Right ventricle myocardium superior (tissue), 1 donor: ENCODE measurements at regions not wholly inside any gene's neighbourhood (a gene's known extent, or its start where the extent isn't known, plus 50 kb on each side); places are given as distances from the start of the nearest gene placed in this dataset.
"Not testable (repeated sequence)": the region's sequence is repeated elsewhere in the genome, so short reads cannot be mapped to it uniquely, and the experiment has no call there.

Experiments used
- ATAC-seq: fragments of 200-7000 bp; cut with Tn5 transposase; one replicate; pipeline ENCODE4 v1.9.1; 2020; ENCODE audit warnings: mild to moderate bottlenecking; ENCODE audit not compliant: poor library complexity
- DNase-seq: peaks from one replicate; pipeline ENCODE4 v3.0.0-alpha.2; 2020
- intact Hi-C: fragments of 100-400 bp; cut with DNase I; formaldehyde crosslinking; loops from one replicate; pipeline ENCODE4 v1.11.2; 2022
- donor health status: DM: no; HTN: yes; CAD: no; lungs with severe emphysema.

DNA sequence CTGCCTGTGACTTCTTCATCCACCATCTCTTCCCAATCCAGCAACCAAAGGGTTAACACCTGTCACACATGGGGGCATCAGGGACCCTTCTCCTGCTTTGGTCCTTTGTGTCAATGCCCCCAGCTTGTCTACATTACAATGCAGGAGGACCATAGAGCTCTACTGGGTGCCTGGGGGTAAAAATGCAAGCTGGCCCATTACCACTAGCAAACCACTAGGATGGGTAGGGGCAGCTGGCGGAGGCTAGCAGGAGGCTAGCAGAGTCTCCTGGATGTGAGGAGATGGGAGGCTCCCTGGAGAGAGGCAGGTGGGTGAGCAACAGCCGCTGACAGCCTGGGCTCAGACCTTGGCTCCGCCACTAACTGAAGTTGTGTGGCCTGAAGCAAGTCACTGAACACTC is 153.4 kb upstream of the SKOR2 start:
- DNase-seq: no peak
- intact Hi-C loops: no loop called here
- no peak for ATAC-seq

DNA sequence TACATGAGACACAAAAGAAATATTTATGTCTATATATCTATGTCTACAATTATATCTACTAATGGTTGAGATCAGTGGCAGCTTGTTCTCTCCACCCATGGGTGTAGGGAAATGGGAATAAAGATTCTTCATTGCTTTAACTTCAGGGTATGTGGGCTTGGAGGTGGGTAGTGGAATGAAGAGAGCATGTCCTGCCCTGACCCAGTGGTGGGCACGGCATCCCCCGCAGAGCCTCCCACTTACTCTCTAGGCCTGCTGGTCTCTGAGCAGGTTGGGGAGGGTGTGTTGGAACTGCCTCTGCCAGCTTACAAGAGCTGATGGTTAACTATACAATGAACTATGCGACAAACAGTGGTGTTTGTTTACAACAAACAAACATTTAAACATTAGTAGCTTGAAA is 152.5 kb upstream of the SKOR2 start:
- intact Hi-C loops: no loop called here
- DNase-seq (no peak), ATAC-seq (no peak)

DNA sequence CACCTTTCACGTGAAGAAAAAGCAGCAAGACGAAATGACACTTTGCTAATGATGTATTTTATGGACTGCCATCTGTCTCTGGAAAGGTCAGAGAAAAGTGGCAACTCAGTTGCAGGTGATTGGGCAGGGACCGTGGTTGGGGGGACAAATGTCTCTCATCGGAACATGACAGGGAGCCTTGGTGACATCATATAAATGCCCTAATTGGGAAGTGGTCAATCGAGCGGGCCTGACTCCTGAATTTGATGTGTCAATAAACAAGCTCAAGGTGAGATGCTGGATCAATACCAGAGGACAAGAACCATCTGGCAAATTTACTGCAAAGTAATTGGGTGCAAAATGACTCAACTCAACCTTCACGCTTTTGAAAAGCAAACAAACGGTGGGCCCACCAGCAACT is 151.9 kb upstream of the SKOR2 start:
- ATAC-seq (no peak), DNase-seq (no peak)
- intact Hi-C loops: no loop called here

DNA sequence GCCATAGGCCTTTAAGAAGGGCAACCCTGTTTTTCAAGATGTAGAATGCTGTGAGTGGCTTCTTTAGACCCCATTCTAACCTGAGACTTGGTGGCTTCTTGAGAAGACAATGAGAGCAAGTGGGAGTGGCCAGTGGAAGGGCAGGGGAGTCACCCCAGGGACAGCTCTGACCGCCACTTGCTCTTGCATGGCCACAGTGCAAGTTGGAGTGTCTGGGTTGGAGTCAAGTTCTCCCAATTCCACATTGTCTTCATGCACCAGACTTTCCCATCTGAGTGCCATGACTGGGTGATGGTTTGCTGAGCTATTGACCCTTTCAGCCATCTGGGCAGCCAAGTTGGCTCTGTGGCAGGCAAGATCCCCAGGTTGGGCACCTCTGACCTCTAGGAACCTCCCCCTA is 148.0 kb upstream of the SKOR2 start:
- DNase-seq (no peak), ATAC-seq (no peak)
- intact Hi-C loops: no loop called here

DNA sequence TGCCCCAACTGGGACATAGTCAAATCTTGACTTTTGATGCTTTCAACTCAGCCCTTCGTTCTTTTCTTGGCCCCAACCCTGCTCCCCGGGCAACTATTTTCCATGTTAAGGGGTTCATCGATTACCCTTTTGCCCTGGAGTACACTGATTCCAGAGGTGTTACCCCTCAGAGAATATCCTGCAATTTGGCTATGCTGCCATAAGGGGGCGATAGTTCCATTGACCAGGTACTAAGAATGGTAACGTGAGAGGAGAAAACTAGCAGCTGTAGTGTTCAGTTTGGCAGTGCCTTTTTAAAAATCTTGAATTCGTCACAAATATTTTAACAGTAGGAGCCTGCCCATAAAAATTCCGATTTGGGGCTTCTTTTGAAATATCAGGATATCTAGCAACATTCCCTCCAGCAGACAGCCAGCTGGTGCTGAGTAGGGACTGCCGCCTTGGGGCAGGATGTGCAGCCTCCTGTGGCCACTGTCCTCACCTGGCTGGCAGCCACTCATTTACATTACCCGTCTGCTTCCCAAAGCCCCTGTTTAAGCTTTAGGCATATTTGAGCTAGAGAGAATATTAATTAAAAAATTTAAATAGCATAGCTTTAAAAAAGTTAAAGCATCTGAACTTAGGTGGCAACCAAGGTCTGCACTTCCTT is 146.3 kb upstream of the SKOR2 start:
- intact Hi-C loops: no loop called here
- DNase-seq: no peak
- ATAC-seq: no peak

DNA sequence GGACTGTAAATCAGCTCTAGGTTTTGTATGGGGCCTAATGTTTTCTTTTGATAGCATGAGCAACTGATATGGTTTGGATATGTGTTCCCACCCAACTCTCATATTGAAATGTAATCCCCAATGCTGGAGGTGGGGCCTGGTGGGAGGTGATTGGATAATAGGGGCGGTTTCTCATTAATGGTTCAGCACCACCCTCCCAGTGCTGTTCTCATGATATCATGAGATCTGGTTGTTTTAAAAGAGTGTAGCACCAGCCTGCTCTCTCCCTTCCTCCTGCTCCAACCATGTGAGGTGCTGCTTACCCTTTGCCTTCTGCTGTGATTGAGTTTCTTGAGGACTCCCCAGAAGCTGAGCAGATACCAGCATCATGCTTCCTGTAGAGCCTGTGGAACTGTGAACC is 140.2 kb upstream of the SKOR2 start:
- no peak for ATAC-seq
- intact Hi-C loops: no loop called here
- no peak for DNase-seq

DNA sequence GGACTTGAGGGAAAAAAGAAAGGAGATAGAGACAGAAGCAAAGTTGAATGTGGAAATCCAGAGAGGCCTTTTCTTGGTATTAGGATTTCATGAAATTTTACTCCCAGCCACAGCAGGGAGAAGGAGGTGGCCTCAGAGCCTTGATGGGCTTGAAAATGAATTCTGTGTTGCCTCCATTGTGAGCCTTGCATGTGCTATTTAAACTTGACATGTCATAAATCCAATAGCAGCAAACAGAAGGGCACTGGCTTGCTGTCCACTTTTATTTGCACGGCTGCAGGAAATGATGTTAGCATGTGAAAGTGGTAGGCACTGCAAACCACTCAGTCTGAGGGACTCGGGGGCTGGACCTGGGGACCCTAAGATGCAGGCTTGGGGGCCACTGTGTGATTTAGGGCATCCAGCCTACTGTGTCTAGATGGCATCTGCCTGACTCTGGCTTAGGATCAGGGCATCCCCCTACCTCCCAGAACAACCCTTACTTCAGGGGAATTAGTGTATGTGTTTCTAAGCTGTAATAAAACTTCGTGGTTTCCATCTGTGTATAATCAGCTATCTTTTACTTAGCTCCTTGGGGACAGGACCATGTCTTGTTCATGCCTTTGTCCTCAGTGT is 139.1 kb upstream of the SKOR2 start:
- DNase-seq (no peak), ATAC-seq (no peak)
- intact Hi-C loops: no loop called here

DNA sequence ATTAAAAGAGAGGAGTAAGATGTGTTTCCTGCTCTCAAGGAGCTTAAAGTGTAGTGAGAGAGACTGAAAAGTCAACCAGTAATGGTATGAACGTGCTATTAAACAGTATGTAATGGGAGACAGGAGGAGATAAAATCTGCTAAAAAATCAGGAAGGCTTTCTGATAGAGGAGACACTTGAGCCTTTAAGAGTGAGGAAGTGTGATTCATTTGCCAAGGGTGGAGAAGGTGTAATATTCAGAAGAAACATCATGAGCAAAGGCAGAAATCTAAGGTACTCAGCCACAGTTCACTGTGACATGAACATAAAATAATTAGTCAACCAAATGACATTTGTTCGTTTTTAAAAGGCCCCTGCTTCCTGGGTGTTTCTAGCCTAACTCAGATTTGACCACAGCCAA is 137.8 kb upstream of the SKOR2 start:
- ATAC-seq (no peak), DNase-seq (no peak)
- intact Hi-C loops: no loop called here

DNA sequence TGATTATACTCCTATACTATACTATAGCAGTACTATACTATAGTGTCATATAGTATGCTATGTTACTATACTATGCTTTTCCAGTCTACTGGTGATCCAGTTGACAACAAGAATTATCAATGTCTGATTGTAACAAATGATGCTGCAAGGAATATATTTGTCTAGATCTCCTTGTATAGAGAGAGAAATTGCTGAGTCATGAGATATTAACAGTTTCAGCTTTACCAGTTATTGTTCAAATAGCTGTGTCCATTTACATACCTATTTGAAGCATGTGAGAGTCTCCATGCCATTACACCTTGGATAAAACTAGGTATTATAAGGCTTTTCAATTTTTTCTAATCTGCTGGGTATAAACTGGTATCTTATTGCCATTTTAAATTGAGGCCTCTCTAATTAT is 136.4 kb upstream of the SKOR2 start:
- no peak for ATAC-seq
- intact Hi-C loops: no loop called here
- DNase-seq: no peak

DNA sequence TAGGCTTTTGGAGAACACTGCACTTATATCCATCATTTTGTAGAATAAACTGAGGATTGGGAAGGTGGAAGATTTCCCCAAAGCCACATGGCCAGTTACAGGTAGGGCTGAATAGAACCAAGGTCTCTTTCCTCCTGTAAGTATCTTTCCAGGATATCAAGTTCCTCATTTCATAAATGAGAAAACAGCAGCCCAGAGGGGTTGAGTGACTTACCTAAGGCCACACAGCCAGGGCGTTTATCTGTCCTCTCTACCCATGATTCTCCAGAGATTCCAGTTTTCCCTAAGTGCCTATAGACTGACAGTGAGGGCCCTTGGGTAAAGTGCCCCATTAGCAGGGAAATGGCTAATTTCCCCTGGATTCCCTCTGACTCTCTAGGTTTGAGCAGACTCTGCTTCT is 132.3 kb upstream of the SKOR2 start:
- DNase-seq (no peak), ATAC-seq (no peak)
- intact Hi-C loops: no loop called here

DNA sequence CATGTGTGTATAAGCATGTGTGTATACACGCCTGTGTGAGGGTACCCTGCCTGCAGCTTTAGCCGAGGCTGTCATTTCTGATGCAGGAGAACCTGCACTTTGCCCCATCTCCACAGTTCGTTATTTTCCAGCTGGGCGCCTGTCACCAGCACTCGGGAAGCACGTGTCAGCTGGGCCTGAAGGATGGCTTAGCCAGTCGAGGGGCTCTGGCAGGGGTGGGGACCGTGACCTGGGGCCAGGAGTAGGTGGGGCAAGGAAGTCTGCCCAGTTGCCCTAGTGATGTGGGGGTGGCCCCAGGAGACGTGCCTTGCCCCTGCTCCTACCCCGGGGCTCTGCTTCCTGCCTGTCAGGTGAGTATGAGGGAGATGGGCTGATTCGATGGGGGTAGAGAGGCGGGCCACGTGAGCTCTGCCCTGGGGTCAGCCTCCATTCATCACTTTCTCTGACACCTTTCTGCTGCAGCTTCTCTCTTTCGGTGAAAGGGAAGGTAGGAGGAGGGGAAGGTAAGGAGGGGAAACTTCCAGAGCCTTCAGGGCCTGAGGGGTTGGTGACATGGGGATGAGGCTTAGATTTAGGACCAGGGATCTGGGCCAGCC is 130.6 kb upstream of the SKOR2 start:
- no peak for ATAC-seq
- no peak for DNase-seq
- intact Hi-C loops: no loop called here

DNA sequence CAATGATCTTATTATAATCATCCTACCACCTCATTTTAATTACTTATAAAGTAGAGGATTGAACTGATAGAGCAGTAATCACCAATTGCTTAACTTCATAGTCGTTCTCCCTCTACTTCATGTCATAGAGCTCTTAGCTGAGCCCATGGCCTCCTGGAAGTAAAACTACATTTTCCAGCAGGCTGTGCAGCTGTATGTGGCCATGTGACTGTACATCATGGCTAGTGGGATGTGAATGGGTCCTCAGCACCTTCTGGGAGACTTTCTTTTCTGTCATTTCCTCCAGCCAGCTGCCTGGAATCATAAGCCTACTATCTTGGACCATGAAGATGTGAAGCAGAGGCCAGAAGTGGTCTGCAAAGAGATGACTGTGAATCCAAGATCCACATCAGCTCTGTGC is 128.7 kb upstream of the SKOR2 start:
- intact Hi-C loops: no loop called here
- ATAC-seq (no peak), DNase-seq (no peak)

DNA sequence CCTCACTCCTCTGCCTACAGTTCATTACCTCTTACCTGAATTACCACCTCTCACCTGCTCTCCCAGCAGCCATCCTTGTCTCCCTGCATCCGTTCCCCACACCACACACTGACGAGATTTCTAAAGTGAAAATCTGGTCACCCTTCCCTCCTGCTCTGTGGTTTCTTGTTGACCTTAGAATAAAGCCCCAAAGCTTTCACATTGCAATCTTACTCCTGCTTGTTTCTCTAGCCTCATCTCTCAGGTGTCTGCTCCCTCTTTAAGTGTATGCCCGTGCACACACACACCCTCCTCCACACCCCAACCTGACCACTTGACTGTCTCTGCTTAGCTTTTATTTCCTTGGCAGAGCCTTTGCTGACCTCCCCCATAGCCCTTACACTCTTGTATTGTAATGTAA is 122.0 kb upstream of the SKOR2 start:
- intact Hi-C loops: no loop called here
- ATAC-seq (no peak), DNase-seq (no peak)

DNA sequence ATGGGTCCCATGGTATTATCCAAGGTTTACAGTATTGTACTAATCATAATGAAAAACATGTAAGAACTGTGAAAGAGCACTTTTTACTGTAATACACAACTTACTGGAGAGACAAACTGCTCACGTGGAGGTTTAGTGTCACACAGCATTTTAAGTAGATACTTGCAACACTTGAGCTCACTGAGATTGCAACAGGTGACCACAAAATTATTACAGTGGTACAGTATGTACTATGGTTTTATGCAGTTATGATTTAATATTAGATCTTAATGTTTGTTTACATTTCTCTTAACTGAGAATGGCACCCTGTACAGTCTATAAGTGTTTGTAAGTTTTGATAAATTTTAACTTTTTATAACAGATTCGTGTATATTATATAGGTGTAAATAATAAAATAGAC is 118.6 kb upstream of the SKOR2 start:
- intact Hi-C loops: no loop called here
- ATAC-seq (no peak), DNase-seq (no peak)

DNA sequence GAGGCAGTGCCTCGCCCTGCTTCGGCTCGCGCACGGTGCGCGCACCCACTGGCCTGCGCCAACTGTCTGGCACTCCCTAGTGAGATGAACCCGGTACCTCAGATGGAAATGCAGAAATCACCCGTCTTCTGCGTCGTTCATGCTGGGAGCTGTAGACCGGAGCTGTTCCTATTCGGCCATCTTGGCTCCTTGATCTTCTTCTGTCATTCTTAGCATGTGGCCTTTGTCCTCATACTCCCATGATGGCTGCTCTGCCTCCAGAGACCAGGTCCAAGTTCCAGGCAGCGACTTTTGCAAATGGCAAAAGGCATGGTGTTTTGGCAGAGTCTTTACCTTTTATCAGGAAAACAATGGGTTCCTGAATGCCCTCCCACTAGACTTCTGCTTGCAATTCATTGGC is 102.6 kb upstream of the SKOR2 start:
- DNase-seq, intact Hi-C loops, ATAC-seq: not testable (repeated sequence)

DNA sequence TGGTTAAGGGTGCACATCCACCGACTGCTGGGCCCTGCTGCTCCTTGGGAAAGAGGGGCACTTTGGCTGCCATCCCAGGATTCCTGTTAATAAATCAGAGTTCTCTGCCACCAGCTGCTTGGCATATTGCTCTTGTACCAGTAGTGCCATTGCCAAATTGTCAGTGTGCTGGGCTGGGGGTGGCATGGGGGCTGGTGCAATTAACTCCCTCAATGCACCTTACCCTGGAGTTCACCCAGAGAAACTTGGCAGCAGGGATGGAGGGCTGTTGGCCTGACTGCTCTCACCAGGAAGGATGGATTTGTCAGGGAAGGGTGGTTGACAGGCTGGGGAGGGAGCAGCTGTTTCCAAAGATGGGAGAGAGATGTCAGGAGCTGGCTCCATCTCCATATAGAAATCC is 94.6 kb upstream of the SKOR2 start:
- no peak for ATAC-seq
- DNase-seq: no peak
- intact Hi-C loops: no loop called here

DNA sequence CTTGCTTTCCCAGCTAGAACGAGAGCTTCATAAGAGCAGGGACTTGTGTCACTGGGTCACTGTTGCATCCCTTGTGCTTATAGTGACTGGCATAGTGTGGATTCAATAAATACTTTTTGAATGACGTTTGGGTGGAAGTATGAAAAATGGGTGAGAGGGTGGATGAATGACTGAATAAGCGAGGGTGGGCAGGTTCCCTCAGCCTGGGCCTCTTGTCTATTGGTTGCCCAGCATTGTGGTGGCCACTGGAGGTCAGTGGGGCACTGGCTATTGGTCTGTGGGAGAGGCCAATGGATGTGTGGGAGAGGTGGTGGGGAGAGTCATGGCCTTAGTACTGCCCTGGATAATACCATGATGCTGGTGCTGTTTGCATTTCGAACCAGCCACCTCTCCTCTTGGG is 93.8 kb upstream of the SKOR2 start:
- intact Hi-C loops: no loop called here
- DNase-seq (no peak), ATAC-seq (no peak)

DNA sequence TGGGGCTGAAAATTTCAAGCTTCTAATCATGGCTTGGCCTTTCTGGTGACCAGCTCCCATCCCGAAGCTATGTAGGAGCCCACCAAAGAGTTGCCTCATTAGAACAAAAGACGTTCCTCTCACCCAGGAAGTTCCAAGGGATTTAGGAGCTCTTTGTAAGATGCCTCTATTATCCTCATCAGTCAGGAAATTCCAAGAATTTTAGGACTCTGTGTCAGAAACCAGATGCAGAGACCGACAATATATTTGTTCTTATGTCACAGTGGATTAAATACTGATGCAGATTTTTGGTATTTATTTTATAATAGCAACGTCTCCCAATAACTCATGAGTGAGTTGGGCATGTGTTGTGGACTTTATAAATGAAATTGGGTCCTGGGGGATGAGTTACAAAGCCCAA is 91.8 kb upstream of the SKOR2 start:
- DNase-seq: no peak
- intact Hi-C loops: no loop called here
- no peak for ATAC-seq

DNA sequence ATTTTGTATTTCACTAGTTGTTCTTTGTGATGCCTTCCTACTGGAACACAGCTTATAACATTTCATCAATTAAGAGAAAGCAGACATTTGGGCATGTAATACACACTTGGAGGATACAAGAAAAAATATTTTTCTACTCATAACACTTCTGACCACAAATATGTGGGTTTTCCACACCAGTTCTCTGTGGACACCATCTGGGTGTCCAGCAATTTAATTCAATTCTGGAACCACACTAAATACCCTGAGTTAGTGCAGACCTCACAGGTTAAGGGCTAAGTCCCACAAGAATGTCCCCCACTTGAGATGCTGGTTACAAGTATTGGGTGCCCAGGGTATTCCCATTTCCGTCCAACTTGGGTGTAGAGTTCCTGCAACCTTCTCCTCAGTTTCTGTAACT is 91.1 kb upstream of the SKOR2 start:
- intact Hi-C loops: no loop called here
- DNase-seq (no peak), ATAC-seq (no peak)

DNA sequence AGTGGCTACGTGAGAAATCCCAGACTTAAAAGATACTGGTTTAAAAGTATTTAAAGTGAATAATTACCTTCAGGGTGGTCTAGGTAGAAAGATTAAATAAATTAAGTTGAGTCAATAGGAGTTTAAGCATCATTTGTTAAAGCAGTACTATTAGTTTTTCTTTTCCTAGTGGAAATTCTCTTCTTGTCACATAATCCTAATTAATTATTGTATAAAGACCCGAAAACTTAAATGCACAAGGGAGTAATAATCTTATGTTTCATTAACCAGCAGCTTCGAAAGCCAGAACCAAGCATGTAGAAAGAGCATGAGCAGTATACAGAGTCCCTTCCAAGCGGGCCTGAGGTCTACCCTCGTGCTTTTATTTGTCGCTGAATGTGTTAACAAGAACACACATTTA is 90.2 kb upstream of the SKOR2 start:
- intact Hi-C loops: no loop called here
- ATAC-seq (no peak), DNase-seq (no peak)

DNA sequence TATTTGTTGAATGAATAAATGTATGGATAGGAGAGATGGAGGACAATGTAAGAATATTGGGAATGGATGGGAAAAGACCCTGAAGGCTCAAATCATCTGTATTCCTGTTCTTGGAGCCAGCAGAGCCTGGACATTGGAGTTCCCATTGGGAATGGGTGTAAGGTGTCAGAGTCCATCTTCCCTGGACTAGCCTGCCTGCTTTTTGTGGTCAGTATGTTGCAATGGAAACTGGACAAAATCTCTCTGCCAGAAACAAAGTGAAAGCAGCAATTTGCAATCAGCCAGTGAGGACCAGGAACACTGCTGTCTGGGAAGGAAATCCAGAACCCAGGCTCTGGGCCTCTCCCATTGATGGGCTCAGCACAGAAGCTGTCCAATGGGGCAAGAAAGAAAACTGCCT is 83.5 kb upstream of the SKOR2 start:
- intact Hi-C loops: no loop called here

More for the DNA sequence above, 83.5 kb upstream of the SKOR2 start:
- DNase-seq: no peak
- no peak for ATAC-seq
